ENCODE measurements at regions not wholly inside any gene's neighbourhood (a gene's known extent, or its start where the extent isn't known, plus 50 kb on each side); places are given as distances from the start of the nearest gene placed in this dataset.

- TF ChIP-seq, protein P1, sequence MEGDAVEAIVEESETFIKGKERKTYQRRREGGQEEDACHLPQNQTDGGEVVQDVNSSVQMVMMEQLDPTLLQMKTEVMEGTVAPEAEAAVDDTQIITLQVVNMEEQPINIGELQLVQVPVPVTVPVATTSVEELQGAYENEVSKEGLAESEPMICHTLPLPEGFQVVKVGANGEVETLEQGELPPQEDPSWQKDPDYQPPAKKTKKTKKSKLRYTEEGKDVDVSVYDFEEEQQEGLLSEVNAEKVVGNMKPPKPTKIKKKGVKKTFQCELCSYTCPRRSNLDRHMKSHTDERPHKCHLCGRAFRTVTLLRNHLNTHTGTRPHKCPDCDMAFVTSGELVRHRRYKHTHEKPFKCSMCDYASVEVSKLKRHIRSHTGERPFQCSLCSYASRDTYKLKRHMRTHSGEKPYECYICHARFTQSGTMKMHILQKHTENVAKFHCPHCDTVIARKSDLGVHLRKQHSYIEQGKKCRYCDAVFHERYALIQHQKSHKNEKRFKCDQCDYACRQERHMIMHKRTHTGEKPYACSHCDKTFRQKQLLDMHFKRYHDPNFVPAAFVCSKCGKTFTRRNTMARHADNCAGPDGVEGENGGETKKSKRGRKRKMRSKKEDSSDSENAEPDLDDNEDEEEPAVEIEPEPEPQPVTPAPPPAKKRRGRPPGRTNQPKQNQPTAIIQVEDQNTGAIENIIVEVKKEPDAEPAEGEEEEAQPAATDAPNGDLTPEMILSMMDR (conservative IDR thresholded peaks at IDR 0.05; ENCODE audit: low read length) = no peak
- TF ChIP-seq EZH2phosphoT487 (IDR thresholded peaks at IDR 0.05; ENCODE audit: borderline replicate concordance) = no peak
Observed at GRCh38 chr6:163688739-163689362, 274.3 kb downstream of the QKI start.
